Right atrium auricular region (tissue), 2 donors: ENCODE measurements at regions not wholly inside any gene's neighbourhood (a gene's known extent, or its start where the extent isn't known, plus 50 kb on each side); places are given as distances from the start of the nearest gene placed in this dataset.
A peak's percentile ranks its signal among the peaks of the same experiment; 100 is the strongest.

Experiments
- DNase-seq: peaks from one replicate; pipeline ENCODE4 v3.0.0-alpha.2; 2019; ENCODE audit warnings: low spot score
- H3K27ac ChIP-seq, 2 donors: fragments of 200-600 bp; sonication (generic); 1 replicate in 1 of 2; 2 replicates in 1 of 2; pipeline ENCODE4 v1.5.1; 2016 to 2019
- H3K27me3 ChIP-seq, 2 donors: fragments of 200-600 bp; sonication (generic); one replicate each; pipeline versions ENCODE4 v1.5.1 to v1.6.0; 2017 to 2019
- H3K36me3 ChIP-seq: fragments of 200-600 bp; sonication (generic); one replicate; pipeline ENCODE4 v1.5.1; 2016
- H3K4me1 ChIP-seq, 2 donors: fragments of 200-600 bp; sonication (generic); one replicate each; pipeline versions ENCODE4 v1.5.1 to v1.6.0; 2017 to 2019
- H3K4me3 ChIP-seq, 2 donors: fragments of 200-600 bp; sonication (generic); 1 replicate in 1 of 2; 2 replicates in 1 of 2; pipeline ENCODE4 v1.5.1; 2017 to 2019; ENCODE audit warnings: mild to moderate bottlenecking in 1 of 2, moderate library complexity in 1 of 2
- H3K9me3 ChIP-seq, 2 donors: fragments of 200-600 bp; sonication (generic); one replicate each; pipeline ENCODE4 v1.5.1; 2019
- CTCF ChIP-seq, 2 donors: fragments of 200-600 bp; sonication (generic); IDR thresholded peaks; one replicate each; pipeline ENCODE4 v1.5.1; 2019; ENCODE audit warnings: antibody characterized with exemption in 2 of 2

DNA sequence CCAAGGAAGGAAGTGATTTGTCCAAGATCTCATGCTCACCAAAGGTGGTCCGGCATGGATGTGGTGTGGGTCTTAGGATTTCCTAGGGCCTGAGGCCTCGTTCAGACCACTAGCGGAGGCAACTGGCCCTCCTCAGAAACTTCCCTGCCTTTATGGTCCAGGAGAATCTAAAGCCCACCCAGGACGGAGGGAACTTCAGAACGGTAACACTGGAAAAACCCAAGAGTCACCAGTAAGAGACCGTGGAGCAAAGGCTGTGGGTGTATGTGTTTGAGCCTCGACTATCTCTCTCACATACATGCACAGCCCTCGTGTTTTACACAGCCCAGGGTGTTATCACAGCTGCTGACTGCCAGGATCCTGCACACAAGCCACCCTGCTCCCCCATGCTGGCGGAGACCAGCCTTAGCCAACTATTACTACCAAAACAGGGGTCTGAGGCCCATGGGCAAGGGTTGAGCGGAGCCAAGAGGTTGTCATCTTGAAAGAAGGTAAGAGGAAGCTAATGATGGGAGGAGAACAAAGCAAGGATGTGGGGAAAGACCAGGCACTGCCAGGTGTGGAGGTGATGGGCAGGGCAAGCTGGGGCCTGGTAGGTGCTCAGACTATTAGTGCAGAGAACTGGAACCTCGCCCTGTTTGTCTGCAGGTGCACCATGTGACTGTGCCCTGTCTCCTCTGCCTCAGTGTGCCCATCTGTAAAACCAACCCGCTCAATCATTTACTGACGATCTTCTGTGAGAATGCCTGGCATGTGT is 170.2 kb upstream of the ZMIZ1 start:
- no peak for TF ChIP-seq CTCF (IDR thresholded peaks at IDR 0.05)
- peaks cover 0 to 9% of the 10 kb centered on the region in 2 donors for H3K4me1 ChIP-seq
- H3K4me3 ChIP-seq, result no peak overlapping the region
- H3K36me3 ChIP-seq, result no peaks in the 10 kb centered on the region
- no peak overlapping the region for H3K27ac ChIP-seq
- no peaks in the 10 kb centered on the region for H3K9me3 ChIP-seq
- H3K27me3 ChIP-seq, result no peaks in the 10 kb centered on the region
- peak; percentile 7 for DNase-seq

GRCh38 chr10:78899098-78899754 is 169.5 kb upstream of the ZMIZ1 start:
- Histone ChIP-seq H3K4me3 (no peak overlapping the region), H3K9me3 (no peaks in the 10 kb centered on the region), H3K27ac (peak overlapping the region in 1 of 2 donors; percentile 50), H3K4me1 (peaks cover 0 to 9% of the 10 kb centered on the region in 2 donors), H3K27me3 (no peaks in the 10 kb centered on the region), H3K36me3 (no peaks in the 10 kb centered on the region)
- peak; percentile 56 for DNase-seq
- TF ChIP-seq CTCF (IDR thresholded peaks at IDR 0.05), result no peak

- Histone ChIP-seq H3K27ac (peak overlapping the region in 1 of 2 donors; percentile 50), H3K9me3 (no peaks in the 10 kb centered on the region), H3K4me3 (no peak overlapping the region), H3K27me3 (no peaks in the 10 kb centered on the region), H3K4me1 (peaks cover 0 to 9% of the 10 kb centered on the region in 2 donors), H3K36me3 (no peaks in the 10 kb centered on the region)
- no peak for TF ChIP-seq CTCF (IDR thresholded peaks at IDR 0.05)
- peak; percentile 78 for DNase-seq
Measured at GRCh38 chr10:78899996-78900714, 168.6 kb upstream of the ZMIZ1 start.

DNA sequence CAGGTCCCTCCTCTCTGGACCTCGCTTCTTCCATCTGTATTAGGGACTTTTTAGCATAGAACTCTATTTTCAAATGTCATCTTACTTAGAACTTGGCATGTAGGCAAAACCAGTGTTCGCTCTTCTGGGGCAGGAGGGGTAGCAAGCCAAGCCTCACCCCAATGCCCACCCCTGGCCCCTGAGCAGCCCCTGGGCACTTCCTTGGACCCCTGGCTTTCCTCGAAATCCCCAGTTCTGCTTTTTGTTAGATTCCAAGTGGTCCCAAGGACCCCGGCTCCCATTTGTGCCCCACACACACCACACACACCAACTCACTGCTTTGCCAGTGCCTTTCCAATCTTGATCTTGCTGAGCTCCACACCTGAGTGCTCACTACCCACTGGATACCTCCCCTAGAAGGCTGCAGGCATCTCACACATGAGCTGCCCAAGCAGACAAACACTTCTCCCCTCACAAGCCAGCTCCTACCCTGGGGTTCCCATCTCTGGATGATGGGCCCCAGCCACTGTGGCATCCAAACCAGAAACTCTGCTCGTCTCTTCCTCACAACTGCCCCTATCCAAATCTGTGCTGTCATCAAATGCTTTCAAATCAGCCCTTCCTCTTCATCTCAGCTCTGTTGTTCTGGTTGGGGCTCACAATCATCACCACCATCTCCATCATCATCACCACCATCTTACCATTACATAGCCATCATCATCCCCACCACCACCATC is 167.9 kb upstream of the ZMIZ1 start:
- Histone ChIP-seq H3K27me3 (no peaks in the 10 kb centered on the region), H3K9me3 (no peaks in the 10 kb centered on the region), H3K4me3 (no peak overlapping the region), H3K4me1 (peaks cover 0 to 9% of the 10 kb centered on the region in 2 donors), H3K36me3 (no peaks in the 10 kb centered on the region), H3K27ac (no peak overlapping the region)
- no peak for TF ChIP-seq CTCF (IDR thresholded peaks at IDR 0.05)
- peak; percentile 50 for DNase-seq

DNA sequence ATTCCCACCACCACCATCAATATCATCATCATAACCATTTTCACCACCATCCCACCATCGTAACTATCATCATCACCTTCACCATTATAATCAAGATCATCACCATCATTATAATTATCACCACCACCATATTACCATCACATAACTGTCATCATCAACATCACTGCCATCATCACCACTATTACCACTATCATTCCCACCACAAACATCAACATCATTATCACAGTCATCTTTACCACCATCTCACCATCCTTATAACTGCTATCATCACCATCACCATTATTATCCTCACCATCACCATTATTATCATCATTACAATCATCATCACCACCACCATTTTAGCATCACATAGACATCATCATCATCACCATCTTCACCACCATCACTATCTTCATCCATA is 167.1 kb upstream of the ZMIZ1 start:
- no peak for TF ChIP-seq CTCF (IDR thresholded peaks at IDR 0.05)

More for the DNA sequence above, 167.1 kb upstream of the ZMIZ1 start:
- peaks cover 0 to 9% of the 10 kb centered on the region in 2 donors for H3K4me1 ChIP-seq
- no peaks in the 10 kb centered on the region for H3K9me3 ChIP-seq
- no peak overlapping the region for H3K27ac ChIP-seq
- H3K36me3 ChIP-seq, result no peaks in the 10 kb centered on the region
- no peaks in the 10 kb centered on the region for H3K27me3 ChIP-seq
- DNase-seq, result no peak
- H3K4me3 ChIP-seq, result no peak overlapping the region
